GM18907 (cell line): ENCODE measurements at regions not wholly inside any gene's neighbourhood (a gene's known extent, or its start where the extent isn't known, plus 50 kb on each side); places are given as distances from the start of the nearest gene placed in this dataset.
"Not testable (repeated sequence)": the region's sequence is repeated elsewhere in the genome, so short reads cannot be mapped to it uniquely, and the experiment has no call there.

Experiments
- ATAC-seq: cut with Tn5 transposase; IDR thresholded peaks from one replicate; pipeline ENCODE4 v1.9.1; 2021; ENCODE audit warnings: mild to moderate bottlenecking, moderate library complexity; ENCODE audit not compliant: unreplicated experiment

DNA sequence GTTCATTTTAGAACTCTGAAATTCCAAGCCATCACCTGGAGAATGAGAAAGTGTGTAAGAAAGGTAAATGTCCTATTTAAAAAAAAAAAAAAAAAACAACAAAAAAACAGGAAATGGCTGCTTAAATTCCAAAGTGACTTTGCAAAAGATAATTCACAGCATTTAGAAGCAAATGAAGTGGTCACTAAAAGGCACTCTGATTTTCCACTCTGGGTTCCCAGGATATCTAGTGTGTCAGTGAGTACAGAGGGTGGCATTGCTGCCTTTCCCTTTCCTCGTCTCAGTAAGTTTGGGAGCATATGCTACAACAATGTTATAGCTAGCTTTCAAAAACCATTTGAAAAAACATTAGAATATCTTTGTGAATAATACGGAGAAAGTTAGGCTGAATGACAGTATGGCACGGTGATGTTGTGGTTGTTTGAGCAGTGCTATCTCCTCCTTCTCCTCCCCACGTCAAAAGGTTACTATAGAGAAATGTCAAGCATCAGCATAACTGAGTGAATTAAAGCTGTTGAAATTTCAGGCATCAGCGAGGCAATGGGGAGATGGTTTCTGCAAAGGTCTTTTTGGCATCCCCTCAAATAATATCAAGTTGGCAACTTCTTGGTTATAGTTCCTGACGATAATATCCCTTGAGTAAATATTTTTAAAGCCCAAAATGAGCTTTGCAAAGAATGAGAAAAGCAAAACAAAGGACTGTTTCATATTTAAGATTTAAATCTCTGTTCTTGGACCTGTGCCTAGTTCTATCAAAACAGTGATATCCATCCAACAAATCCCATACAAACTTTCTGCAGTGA, 164.5 kb upstream of the E2F7 start:
- no peak for ATAC-seq

DNA sequence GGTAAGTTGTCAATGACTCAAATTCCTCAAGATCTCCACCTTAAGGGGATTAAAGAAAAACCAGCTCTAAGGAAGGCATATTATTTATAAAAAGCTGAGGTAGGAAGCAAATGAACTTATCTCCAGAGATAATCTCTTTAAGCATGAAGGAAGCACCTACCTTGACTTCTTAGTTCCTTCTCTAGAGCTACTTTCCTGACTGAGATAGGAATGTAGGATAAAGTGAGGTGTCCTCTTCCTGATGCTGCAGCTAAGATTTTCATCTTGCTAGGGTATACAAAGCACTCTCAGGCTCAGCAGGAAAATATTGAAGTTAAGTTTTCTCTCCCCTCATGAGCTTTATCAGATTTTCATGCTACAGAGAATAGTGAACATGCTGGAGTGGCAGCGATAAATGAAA, 163.0 kb upstream of the E2F7 start:
- ATAC-seq, result no peak

DNA sequence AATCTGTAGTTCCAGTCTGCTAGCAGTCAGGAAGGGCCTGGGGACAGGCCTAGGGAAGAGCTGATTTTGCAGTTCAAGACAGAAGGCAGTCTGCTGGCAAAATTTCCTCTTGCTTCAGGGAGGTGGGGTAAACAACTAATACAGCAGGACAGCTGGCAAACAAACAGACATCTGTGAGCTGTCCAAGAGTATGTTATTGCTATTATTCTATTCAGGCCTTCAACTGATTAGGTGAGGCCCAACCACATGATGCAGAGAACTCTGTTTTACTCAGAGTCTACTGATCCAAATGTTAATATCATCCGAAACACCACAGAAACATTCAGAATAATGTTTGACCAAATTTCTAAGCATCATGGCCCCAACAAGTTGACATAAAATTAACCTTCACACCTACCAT, 161.0 kb upstream of the E2F7 start:
- ATAC-seq, result no peak

- no peak for ATAC-seq
Measured at GRCh38 chr12:77225373-77225772, 160.0 kb upstream of the E2F7 start.

- ATAC-seq, result no peak
Measured at GRCh38 chr12:77224346-77224745, 159.0 kb upstream of the E2F7 start.

DNA sequence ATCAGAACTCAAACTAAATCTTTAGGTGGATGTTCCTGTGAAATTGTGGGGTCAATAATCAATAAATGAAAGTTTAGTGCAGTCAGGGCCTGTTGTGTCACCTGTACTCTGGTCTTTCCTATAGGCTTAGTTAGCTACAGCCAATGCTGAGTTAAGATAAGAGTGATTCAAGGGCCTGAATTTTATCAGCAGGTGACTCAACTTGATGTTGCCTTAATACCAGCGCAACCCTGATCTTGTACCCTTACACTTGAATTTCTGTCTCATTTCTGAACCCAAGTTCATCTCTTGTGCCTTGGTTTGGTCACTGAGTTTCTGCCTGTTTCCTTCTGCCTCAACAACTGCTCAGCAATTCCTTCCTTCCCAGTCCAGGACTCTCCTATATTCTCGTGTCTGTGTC, 157.0 kb upstream of the E2F7 start:
- ATAC-seq, result no peak

GRCh38 chr12:77220586-77220985, 155.2 kb upstream of the E2F7 start:
- ATAC-seq, result no peak

- peak; percentile 83 for ATAC-seq
Measured at GRCh38 chr12:77218278-77218677, 152.9 kb upstream of the E2F7 start.

- ATAC-seq, result not testable (repeated sequence)
Measured at GRCh38 chr12:77216136-77216535, 150.8 kb upstream of the E2F7 start.

- no peak for ATAC-seq
Measured at GRCh38 chr12:77214136-77214535, 148.8 kb upstream of the E2F7 start.

DNA sequence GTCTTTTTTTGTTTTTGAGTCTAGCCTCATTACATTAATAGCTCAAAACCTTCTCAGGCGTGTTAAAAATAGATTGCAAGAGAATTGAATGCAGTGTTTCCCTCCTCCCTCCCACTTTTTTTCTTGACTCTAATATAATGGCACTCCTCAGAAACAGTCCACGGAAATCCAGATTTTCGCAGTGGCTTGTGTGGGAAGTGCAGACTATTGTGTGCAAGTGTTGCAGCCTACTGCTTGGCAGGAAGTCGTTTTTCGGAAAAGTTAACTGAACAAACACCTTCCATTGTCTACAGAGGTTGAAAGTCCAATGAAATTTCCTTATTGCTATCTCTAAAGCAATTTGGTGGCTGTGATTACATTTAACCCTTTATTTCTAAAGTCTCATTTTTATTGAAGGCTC, 147.9 kb upstream of the E2F7 start:
- ATAC-seq, result no peak

DNA sequence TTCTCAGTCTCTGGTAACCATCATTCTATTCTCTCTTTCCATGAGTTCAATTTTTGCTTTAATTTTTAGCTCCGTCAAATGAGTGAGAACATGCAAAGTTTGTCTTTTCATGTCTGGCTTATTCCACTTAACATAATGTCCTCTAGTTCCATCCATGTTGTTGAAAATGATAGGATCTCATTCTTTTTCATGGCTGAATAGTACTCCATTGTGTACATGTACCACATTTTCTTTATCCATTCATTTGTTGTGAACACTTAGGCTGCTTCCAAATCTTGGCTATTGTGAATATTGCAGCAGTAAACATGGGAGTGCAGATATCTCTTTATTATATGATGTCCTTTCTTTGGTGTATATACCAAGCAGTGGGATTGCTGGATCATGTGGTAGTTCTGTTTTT, 145.4 kb upstream of the E2F7 start:
- no peak for ATAC-seq

GRCh38 chr12:77204083-77204482, 138.7 kb upstream of the E2F7 start:
- ATAC-seq, result no peak

GRCh38 chr12:77202457-77203060, 137.2 kb upstream of the E2F7 start:
- ATAC-seq, result no peak

GRCh38 chr12:77189901-77190416, 124.6 kb upstream of the E2F7 start:
- ATAC-seq, result no peak

GRCh38 chr12:77189458-77189857, 124.1 kb upstream of the E2F7 start:
- no peak for ATAC-seq

DNA sequence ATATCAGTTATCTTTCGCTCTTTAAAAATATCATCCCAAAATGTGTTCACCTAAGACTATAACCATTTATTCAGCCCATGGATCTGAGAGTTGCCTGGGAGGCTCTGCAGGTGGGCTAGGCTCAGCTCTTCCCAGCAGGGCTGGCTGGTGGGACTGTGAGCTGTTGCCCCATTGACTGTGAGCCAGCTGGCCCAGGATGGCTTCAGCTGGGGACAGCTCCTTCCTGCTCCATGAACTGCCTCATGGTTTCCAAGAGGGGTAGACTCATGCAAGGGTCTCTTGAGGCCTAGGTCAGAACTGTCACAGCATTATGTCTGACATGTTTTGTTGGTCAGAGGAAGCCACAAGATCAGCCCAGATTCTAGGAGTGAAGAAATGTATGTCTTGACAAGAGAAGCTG, 114.1 kb upstream of the E2F7 start:
- no peak for ATAC-seq

GRCh38 chr12:77167801-77168200, 102.4 kb upstream of the E2F7 start:
- no peak for ATAC-seq

GRCh38 chr12:77166696-77167095, 101.3 kb upstream of the E2F7 start:
- ATAC-seq, result no peak

DNA sequence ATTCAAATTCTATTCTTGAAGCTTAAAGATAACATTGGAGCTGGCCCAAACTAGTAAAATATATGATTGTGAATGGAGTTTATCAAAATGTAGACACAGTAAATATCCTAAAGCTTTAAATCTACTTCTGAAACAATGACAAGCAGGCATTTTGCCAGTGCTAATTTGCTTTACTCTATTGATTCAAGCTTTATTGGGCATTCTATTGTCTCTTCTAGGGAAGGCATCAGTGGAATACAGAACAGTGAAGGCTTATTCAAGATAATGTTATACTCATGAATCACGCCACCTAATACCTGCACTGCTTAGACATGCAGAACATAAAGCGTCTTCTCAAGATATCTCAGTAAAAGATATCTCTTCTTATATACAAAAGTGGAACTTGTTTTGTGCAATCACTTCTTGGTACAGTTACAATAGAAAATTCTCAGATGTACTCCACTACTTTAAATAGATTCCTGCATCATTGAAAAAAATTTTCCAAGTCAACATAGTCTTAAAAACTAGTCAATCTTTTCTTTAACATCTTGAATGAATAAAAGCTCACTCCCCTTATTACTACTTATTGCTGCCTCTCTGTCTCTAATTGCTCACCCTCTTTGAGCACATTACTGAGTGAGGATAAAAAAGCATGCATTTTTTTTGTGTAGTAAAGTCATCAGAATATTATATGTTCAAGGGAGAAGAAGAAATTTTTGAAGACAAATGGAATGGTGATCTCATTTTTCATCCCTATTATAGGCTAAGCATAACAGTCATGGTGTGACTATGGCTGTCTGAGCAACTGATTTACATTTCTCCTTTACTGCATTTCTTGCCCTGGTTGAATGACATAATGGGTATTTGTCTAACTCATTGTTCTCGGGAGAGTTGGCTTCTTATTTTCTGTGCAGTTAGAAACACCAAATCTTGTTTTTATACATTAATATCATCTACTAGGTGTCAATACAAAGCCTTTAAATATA, 98.0 kb upstream of the E2F7 start:
- no peak for ATAC-seq

- ATAC-seq, result no peak
Measured at GRCh38 chr12:77161944-77162343, 96.6 kb upstream of the E2F7 start.
